ENCODE measurements at regions not wholly inside any gene's neighbourhood (a gene's known extent, or its start where the extent isn't known, plus 50 kb on each side); places are given as distances from the start of the nearest gene placed in this dataset.
"Not testable (repeated sequence)": the region's sequence is repeated elsewhere in the genome, so short reads cannot be mapped to it uniquely, and the experiment has no call there.

GRCh38 chr5:33205727-33206410 lies 234.9 kb upstream of the TARS1 start:
- Histone ChIP-seq H3K4me1 (ENCODE audit: control insufficient read depth, insufficient read depth, low read length) (no peaks in the 10 kb centered on the region), H3K4me3 (ENCODE audit: low read length) (no peak overlapping the region), H3K9me3 (ENCODE audit: control insufficient read depth, low read length) (no peaks in the 10 kb centered on the region), H3K27me3 (ENCODE audit: control insufficient read depth, insufficient read depth, low read length) (no peaks in the 10 kb centered on the region), H3K36me3 (ENCODE audit: control insufficient read depth, insufficient read depth, low read length) (no peaks in the 10 kb centered on the region), H3K9ac (ENCODE audit: low read length) (no peak overlapping the region)

GRCh38 chr5:33206962-33207506 lies 233.7 kb upstream of the TARS1 start:
- H3K27me3 ChIP-seq (ENCODE audit: control insufficient read depth, insufficient read depth, low read length): no peaks in the 10 kb centered on the region
- no peak overlapping the region for H3K4me3 ChIP-seq (ENCODE audit: low read length)
- no peaks in the 10 kb centered on the region for H3K9me3 ChIP-seq (ENCODE audit: control insufficient read depth, low read length)
- H3K4me1 ChIP-seq (ENCODE audit: control insufficient read depth, insufficient read depth, low read length): no peaks in the 10 kb centered on the region
- H3K36me3 ChIP-seq (ENCODE audit: control insufficient read depth, insufficient read depth, low read length): no peaks in the 10 kb centered on the region
- H3K9ac ChIP-seq (ENCODE audit: low read length): no peak overlapping the region

DNA sequence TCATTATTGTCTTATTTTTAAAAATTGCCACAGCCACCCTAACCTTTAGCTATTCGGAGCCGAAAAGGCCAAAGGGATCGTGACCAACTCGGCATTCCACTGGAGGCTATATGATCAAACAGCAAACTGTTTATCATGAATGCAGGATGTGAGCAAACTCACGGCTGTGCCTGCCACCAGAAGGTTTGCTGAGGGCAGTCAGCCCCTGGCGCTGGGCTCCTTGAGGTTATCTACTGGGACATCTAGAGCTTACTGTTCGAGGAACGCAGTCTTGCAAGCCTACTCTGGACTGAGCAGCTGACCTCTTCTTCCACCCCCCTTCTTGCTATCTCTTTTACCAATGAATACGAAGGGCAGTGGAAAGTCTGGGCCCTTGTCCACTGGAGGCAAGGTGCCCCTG lies 231.5 kb upstream of the TARS1 start:
- Histone ChIP-seq H3K9me3 (ENCODE audit: control insufficient read depth, low read length) (no peaks in the 10 kb centered on the region), H3K4me1 (ENCODE audit: control insufficient read depth, insufficient read depth, low read length) (no peaks in the 10 kb centered on the region), H3K36me3 (ENCODE audit: control insufficient read depth, insufficient read depth, low read length) (no peaks in the 10 kb centered on the region), H3K27me3 (ENCODE audit: control insufficient read depth, insufficient read depth, low read length) (no peaks in the 10 kb centered on the region), H3K9ac (ENCODE audit: low read length) (no peak overlapping the region), H3K4me3 (ENCODE audit: low read length) (no peak overlapping the region)

GRCh38 chr5:33210221-33210620 lies 230.5 kb upstream of the TARS1 start:
- not testable (repeated sequence) for H3K9me3 ChIP-seq (ENCODE audit: control insufficient read depth, low read length); H3K4me3 ChIP-seq (ENCODE audit: low read length); H3K27me3 ChIP-seq (ENCODE audit: control insufficient read depth, insufficient read depth, low read length)

DNA sequence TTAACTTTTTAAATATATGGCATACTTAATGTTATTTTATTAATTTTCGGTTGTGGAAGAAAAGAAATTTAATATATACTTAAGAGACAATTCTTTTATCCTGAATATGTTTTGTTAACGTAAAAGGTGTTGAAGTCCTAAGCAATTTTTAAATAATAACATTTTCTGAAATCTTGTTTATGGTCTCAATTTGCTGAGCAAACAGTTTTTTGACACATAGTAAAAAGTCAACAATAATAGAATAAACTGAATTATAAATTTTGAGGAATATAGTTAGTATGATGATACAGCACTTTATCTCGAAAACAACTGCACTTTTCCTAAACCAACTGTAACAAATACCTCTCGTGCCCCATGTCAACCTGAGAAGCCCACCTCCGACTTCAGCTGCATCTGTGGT lies 229.8 kb upstream of the TARS1 start:
- H3K36me3 ChIP-seq (ENCODE audit: control insufficient read depth, insufficient read depth, low read length): no peaks in the 10 kb centered on the region
- no peak overlapping the region for H3K9ac ChIP-seq (ENCODE audit: low read length)
- no peak overlapping the region for H3K4me3 ChIP-seq (ENCODE audit: low read length)

More at GRCh38 chr5:33210221-33210620, 230.5 kb upstream of the TARS1 start:
- H3K36me3 ChIP-seq (ENCODE audit: control insufficient read depth, insufficient read depth, low read length); H3K4me1 ChIP-seq (ENCODE audit: control insufficient read depth, insufficient read depth, low read length); H3K9ac ChIP-seq (ENCODE audit: low read length): not testable (repeated sequence)

GRCh38 chr5:33212439-33212838 lies 228.3 kb upstream of the TARS1 start:
- Histone ChIP-seq H3K9me3 (ENCODE audit: control insufficient read depth, low read length) (no peaks in the 10 kb centered on the region), H3K4me1 (ENCODE audit: control insufficient read depth, insufficient read depth, low read length) (no peaks in the 10 kb centered on the region), H3K9ac (ENCODE audit: low read length) (no peak overlapping the region), H3K4me3 (ENCODE audit: low read length) (no peak overlapping the region), H3K36me3 (ENCODE audit: control insufficient read depth, insufficient read depth, low read length) (no peaks in the 10 kb centered on the region), H3K27me3 (ENCODE audit: control insufficient read depth, insufficient read depth, low read length) (no peaks in the 10 kb centered on the region)

More for the DNA sequence above, 229.8 kb upstream of the TARS1 start:
- H3K9me3 ChIP-seq (ENCODE audit: control insufficient read depth, low read length): no peaks in the 10 kb centered on the region
- H3K4me1 ChIP-seq (ENCODE audit: control insufficient read depth, insufficient read depth, low read length): no peaks in the 10 kb centered on the region
- no peaks in the 10 kb centered on the region for H3K27me3 ChIP-seq (ENCODE audit: control insufficient read depth, insufficient read depth, low read length)

GRCh38 chr5:33212900-33213299 lies 227.9 kb upstream of the TARS1 start:
- no peaks in the 10 kb centered on the region for H3K4me1 ChIP-seq (ENCODE audit: control insufficient read depth, insufficient read depth, low read length)
- H3K36me3 ChIP-seq (ENCODE audit: control insufficient read depth, insufficient read depth, low read length): no peaks in the 10 kb centered on the region
- H3K9me3 ChIP-seq (ENCODE audit: control insufficient read depth, low read length): no peaks in the 10 kb centered on the region
- no peak overlapping the region for H3K4me3 ChIP-seq (ENCODE audit: low read length)
- no peak overlapping the region for H3K9ac ChIP-seq (ENCODE audit: low read length)
- no peaks in the 10 kb centered on the region for H3K27me3 ChIP-seq (ENCODE audit: control insufficient read depth, insufficient read depth, low read length)

DNA sequence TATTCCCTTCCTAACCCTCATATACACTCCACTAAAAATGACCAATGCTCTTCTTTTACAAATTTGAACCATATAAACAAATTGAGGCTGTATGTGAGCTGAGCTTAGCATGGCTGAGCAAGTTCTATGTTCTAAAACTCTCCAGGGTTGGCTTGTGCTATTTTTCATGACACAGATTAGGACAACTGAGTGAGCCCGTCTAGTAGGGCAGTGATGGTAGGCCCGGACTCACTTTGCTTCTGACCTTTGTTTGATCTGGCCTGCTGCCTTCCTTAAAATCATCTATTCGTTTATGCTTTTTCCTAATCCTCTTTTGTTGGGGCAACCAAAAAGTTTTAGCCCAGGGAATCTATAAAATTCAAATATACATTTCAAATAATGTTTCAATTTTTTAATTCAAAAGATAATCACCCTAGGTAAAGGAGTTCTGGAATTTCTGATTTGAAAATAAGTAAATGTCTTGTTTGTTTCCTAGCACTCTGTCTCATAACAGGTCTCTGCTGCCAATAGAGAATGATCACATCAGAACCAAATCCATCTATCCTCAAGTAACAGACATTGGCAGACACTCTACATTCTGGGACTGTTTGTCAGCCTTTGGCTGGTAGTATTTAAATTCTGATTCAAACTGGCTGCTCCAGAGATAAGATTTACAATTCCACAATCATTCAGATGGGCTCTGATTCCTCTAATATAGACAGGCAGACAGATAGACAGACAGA lies 217.0 kb upstream of the TARS1 start:
- Histone ChIP-seq H3K4me3 (ENCODE audit: low read length) (no peak overlapping the region), H3K36me3 (ENCODE audit: control insufficient read depth, insufficient read depth, low read length) (no peaks in the 10 kb centered on the region), H3K9me3 (ENCODE audit: control insufficient read depth, low read length) (no peaks in the 10 kb centered on the region), H3K9ac (ENCODE audit: low read length) (no peak overlapping the region), H3K4me1 (ENCODE audit: control insufficient read depth, insufficient read depth, low read length) (no peaks in the 10 kb centered on the region), H3K27me3 (ENCODE audit: control insufficient read depth, insufficient read depth, low read length) (no peaks in the 10 kb centered on the region)

DNA sequence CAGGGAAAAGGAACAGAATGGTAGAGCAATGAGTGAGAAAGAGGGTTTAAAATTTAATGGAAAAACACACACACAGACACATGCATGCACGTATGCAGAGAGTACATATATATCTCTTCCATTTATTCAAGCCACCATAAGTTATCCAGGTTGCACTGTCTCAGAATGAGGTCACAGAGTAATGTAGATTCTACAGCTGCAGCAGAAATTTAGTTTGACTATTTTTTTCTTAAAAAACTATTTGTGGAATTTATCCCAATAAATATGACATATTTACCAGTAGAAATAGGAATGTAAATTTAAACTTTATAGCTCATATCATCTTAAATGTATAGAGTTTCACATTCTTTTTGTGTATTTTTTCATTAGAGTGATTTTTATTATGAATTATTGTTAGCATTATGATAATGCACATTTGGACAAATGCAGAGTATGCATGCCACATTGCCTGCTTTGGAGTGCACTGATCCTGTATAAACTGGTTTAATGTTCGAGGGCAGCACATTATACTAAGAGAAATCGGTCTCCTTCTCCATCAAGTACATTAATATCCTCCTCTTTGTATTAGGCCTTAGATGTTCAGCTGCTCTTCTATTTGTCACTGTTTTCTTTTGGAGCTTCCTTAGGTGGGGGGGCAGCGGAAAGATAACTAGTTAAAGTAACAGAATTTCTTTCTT lies 216.3 kb upstream of the TARS1 start:
- Histone ChIP-seq H3K4me1 (ENCODE audit: control insufficient read depth, insufficient read depth, low read length) (no peaks in the 10 kb centered on the region), H3K27me3 (ENCODE audit: control insufficient read depth, insufficient read depth, low read length) (no peaks in the 10 kb centered on the region), H3K36me3 (ENCODE audit: control insufficient read depth, insufficient read depth, low read length) (no peaks in the 10 kb centered on the region), H3K9me3 (ENCODE audit: control insufficient read depth, low read length) (no peaks in the 10 kb centered on the region), H3K4me3 (ENCODE audit: low read length) (no peak overlapping the region), H3K9ac (ENCODE audit: low read length) (no peak overlapping the region)

- H3K27me3 ChIP-seq (ENCODE audit: control insufficient read depth, insufficient read depth, low read length): no peaks in the 10 kb centered on the region
- H3K9ac ChIP-seq (ENCODE audit: low read length): no peak overlapping the region
- no peaks in the 10 kb centered on the region for H3K36me3 ChIP-seq (ENCODE audit: control insufficient read depth, insufficient read depth, low read length)
- no peaks in the 10 kb centered on the region for H3K4me1 ChIP-seq (ENCODE audit: control insufficient read depth, insufficient read depth, low read length)
- H3K4me3 ChIP-seq (ENCODE audit: low read length): no peak overlapping the region
- H3K9me3 ChIP-seq (ENCODE audit: control insufficient read depth, low read length): no peaks in the 10 kb centered on the region
These were observed 213.5 kb upstream of the TARS1 start for GRCh38 chr5:33227247-33227646.

- H3K4me3 ChIP-seq (ENCODE audit: low read length): no peak overlapping the region
- H3K9ac ChIP-seq (ENCODE audit: low read length): no peak overlapping the region
- H3K9me3 ChIP-seq (ENCODE audit: control insufficient read depth, low read length): no peaks in the 10 kb centered on the region
- H3K27me3 ChIP-seq (ENCODE audit: control insufficient read depth, insufficient read depth, low read length): no peaks in the 10 kb centered on the region
- H3K36me3 ChIP-seq (ENCODE audit: control insufficient read depth, insufficient read depth, low read length): no peaks in the 10 kb centered on the region
- H3K4me1 ChIP-seq (ENCODE audit: control insufficient read depth, insufficient read depth, low read length): no peaks in the 10 kb centered on the region
These were observed 213.0 kb upstream of the TARS1 start for GRCh38 chr5:33227746-33228145.

DNA sequence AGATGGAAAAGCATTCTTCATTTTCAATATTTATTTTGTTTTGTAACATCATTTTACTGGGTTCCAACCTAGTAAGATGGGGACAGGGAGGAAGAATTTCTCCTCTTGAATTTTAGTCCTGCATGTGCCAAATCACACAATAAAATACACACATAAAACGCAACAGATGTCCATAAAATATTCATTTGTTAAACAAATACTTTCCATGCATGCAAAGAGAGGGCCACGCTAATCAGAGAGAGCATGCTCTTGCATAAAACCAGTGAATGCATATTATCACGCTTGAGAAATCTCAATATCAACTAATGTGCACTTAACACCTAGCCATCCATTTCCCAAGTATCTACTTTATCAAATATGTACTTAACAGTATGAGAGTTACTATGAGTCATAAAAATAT lies 212.6 kb upstream of the TARS1 start:
- no peaks in the 10 kb centered on the region for H3K36me3 ChIP-seq (ENCODE audit: control insufficient read depth, insufficient read depth, low read length)
- H3K27me3 ChIP-seq (ENCODE audit: control insufficient read depth, insufficient read depth, low read length): no peaks in the 10 kb centered on the region
- no peak overlapping the region for H3K9ac ChIP-seq (ENCODE audit: low read length)
- no peak overlapping the region for H3K4me3 ChIP-seq (ENCODE audit: low read length)
- no peaks in the 10 kb centered on the region for H3K9me3 ChIP-seq (ENCODE audit: control insufficient read depth, low read length)
- H3K4me1 ChIP-seq (ENCODE audit: control insufficient read depth, insufficient read depth, low read length): no peaks in the 10 kb centered on the region
